Prostate gland (tissue), 2 donors: ENCODE measurements at regions not wholly inside any gene's neighbourhood (a gene's known extent, or its start where the extent isn't known, plus 50 kb on each side); places are given as distances from the start of the nearest gene placed in this dataset.

ENCODE experiments used
- CTCF ChIP-seq, 4 experiments: fragments of 200-600 bp in 2 of 4; fragments of 450-650 bp in 2 of 4; sonication (generic) in 2 of 4; IDR thresholded peaks; 1 replicate in 3 of 4; 2 replicates in 1 of 4; pipeline ENCODE4 v1.5.1; 2016 to 2019; ENCODE audit warnings: antibody characterized with exemption in 4 of 4, mild to moderate bottlenecking in 2 of 4, moderate library complexity in 2 of 4
- POLR2AphosphoS5 ChIP-seq: sonication (generic); formaldehyde crosslinking; IDR thresholded peaks from one replicate; pipeline ENCODE4 v1.6.1; 2017; ENCODE audit warnings: antibody characterized with exemption

- TF ChIP-seq CTCF (IDR thresholded peaks at IDR 0.05) = no peak
- TF ChIP-seq POLR2AphosphoS5 = no peak
Observed at GRCh38 chr12:34304001-34304400, 281.7 kb downstream of the ALG10 start.
